SK-N-MC (cell line): ENCODE measurements at regions not wholly inside any gene's neighbourhood (a gene's known extent, or its start where the extent isn't known, plus 50 kb on each side); places are given as distances from the start of the nearest gene placed in this dataset.

ENCODE experiments used
- EZH2 ChIP-seq: fragments of 200-600 bp; sonication (generic); IDR thresholded peaks from one replicate; pipeline ENCODE4 v1.6.1; 2017; ENCODE audit warnings: antibody characterized with exemption
- FOXP2 ChIP-seq: optimal IDR thresholded peaks from 2 replicates; pipeline ENCODE3; 2011; ENCODE audit warnings: mild to moderate bottlenecking, moderate library complexity; ENCODE audit not compliant: insufficient read depth; ENCODE audit errors: extremely low read length, control extremely low read depth
- POLR2AphosphoS5 ChIP-seq: IDR thresholded peaks from 2 replicates; pipeline ENCODE4 v1.6.1; 2012; ENCODE audit warnings: mild to moderate bottlenecking, low read depth, low read length, borderline replicate concordance

GRCh38 chr5:101362067-101362466, 459.0 kb upstream of the ST8SIA4 start:
- TF ChIP-seq EZH2: no peak
- no peak for TF ChIP-seq POLR2AphosphoS5
- TF ChIP-seq FOXP2: no peak
